ENCODE measurements at regions not wholly inside any gene's neighbourhood (a gene's known extent, or its start where the extent isn't known, plus 50 kb on each side); places are given as distances from the start of the nearest gene placed in this dataset.

DNA sequence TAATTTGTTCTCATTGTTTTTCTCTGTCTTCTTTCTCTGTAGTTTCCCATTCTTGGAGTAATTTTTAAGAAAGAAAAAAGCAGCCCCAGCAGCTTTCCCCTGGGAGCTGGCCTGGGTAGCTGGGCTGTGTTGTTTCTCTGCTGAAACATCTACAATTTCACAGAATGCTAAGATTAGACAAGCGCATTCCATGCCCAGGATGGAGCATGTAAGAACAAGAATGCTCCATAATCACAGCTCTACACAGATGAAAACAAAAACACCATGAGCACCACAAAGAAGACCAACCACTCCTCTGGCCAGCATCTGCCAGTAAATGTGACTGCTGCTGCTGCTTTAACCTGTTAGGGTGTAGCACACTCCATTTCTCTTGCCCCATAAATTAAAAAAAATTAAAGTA, 239.2 kb upstream of the SLITRK1 start:
- Histone ChIP-seq H3K4me3 (ENCODE audit: low read depth, low read length) (no peak overlapping the region), H3K4me1 (no peaks in the 10 kb centered on the region), H3K27me3 (replicated peaks; ENCODE audit: control insufficient read depth, insufficient read depth, low read length) (no peaks in the 10 kb centered on the region), H3K9me3 (no peaks in the 10 kb centered on the region), H3K36me3 (ENCODE audit: control insufficient read depth, insufficient read depth, low read length) (no peaks in the 10 kb centered on the region)
- no peak for DNase-seq
- POLR2A ChIA-PET: no interaction called here
- TF ChIP-seq CTCF (IDR thresholded peaks at IDR 0.05; ENCODE audit: insufficient read depth in 1 of 2, low read depth in 1 of 2, low read length in 1 of 2, severe bottlenecking in 1 of 2, unreplicated experiment in 1 of 2): no peak
- H3K36me3 Mint-ChIP-seq (ENCODE audit: insufficient read depth, unreplicated experiment): no peaks in the 10 kb centered on the region
- no peaks in the 10 kb centered on the region for H3K4me1 Mint-ChIP-seq (ENCODE audit: low read depth, unreplicated experiment)
- H3K27ac Mint-ChIP-seq (ENCODE audit: unreplicated experiment): no peak overlapping the region
- BruUV-seq (replicated peaks): no TSS peak
- intact Hi-C loops (cut with micrococcal nuclease; ENCODE audit: unreplicated experiment): no loop called here
- H3K9me3 Mint-ChIP-seq (ENCODE audit: unreplicated experiment): no peaks in the 10 kb centered on the region
- peaks cover 4% of the 10 kb centered on the region for H3K27me3 Mint-ChIP-seq (ENCODE audit: insufficient read depth, unreplicated experiment)
- CTCF ChIA-PET: no interaction called here
- H3K4me3 Mint-ChIP-seq (ENCODE audit: unreplicated experiment): no peak overlapping the region

DNA sequence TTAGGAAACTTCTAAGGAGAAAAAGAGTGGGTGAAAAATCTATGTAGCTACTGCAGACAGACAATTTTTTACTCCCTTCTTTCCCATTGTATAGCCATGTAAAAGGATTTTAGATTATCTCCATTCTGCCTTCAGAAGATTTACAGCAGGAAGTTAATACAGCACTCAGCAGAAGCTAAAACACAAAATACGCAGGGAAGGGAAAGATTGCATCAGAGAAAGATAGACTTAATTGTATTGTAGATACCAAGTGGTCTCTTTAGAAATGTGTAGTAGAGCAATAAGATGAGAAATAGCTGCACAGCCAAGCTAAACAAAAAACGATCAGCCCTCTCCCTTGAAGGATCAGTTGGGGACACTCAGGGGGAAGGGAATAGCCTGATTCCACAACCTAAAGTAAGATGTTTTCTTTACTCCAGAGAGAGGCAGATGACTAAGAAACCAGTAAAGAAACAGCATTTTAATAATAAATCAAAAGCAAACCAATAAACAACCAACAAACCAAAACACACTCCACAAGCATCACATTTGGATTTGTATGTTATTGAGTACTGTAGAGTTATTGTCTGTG, 236.7 kb upstream of the SLITRK1 start:
- Mint-ChIP-seq H3K36me3 (ENCODE audit: insufficient read depth, unreplicated experiment) (no peaks in the 10 kb centered on the region), H3K4me1 (ENCODE audit: low read depth, unreplicated experiment) (no peaks in the 10 kb centered on the region), H3K4me3 (ENCODE audit: unreplicated experiment) (no peak overlapping the region), H3K27me3 (ENCODE audit: insufficient read depth, unreplicated experiment) (peaks cover 4% of the 10 kb centered on the region), H3K27ac (ENCODE audit: unreplicated experiment) (no peak overlapping the region), H3K9me3 (ENCODE audit: unreplicated experiment) (no peaks in the 10 kb centered on the region)
- no peaks in the 10 kb centered on the region for H3K9me3 ChIP-seq
- ChIA-PET POLR2A (no interaction called here), CTCF (no interaction called here)
- no peak for DNase-seq
- no peaks in the 10 kb centered on the region for H3K4me1 ChIP-seq
- no peak overlapping the region for H3K4me3 ChIP-seq (ENCODE audit: low read depth, low read length)
- intact Hi-C loops (cut with micrococcal nuclease; ENCODE audit: unreplicated experiment): no loop called here
- H3K36me3 ChIP-seq (ENCODE audit: control insufficient read depth, insufficient read depth, low read length): no peaks in the 10 kb centered on the region
- no peak for TF ChIP-seq CTCF (IDR thresholded peaks at IDR 0.05; ENCODE audit: insufficient read depth in 1 of 2, low read depth in 1 of 2, low read length in 1 of 2, severe bottlenecking in 1 of 2, unreplicated experiment in 1 of 2)
- H3K27me3 ChIP-seq (replicated peaks; ENCODE audit: control insufficient read depth, insufficient read depth, low read length): no peaks in the 10 kb centered on the region
- no TSS peak for BruUV-seq (replicated peaks)

DNA sequence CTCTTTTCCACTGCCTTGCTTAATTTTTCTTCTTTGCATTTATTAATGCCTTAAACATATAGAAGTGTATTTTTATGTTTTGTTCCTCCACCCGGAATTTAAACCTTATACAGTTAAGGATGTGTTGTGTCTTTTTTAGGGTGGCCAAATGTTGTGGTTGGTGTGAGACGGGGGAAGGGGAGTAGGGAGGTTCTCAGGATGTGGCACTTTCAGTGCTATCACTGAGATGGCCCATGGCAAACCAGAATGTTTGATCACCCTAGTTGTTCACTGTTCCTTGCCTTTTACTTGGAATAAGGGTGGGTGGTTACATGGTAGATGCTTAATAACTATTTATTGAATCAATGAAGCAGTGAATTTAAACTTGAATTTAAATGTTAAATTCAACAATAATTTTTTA, 216.0 kb upstream of the SLITRK1 start:
- intact Hi-C loops (cut with micrococcal nuclease; ENCODE audit: unreplicated experiment): no loop called here
- no peaks in the 10 kb centered on the region for H3K27me3 ChIP-seq (replicated peaks; ENCODE audit: control insufficient read depth, insufficient read depth, low read length)
- no peak overlapping the region for H3K4me3 ChIP-seq (ENCODE audit: low read depth, low read length)
- CTCF ChIA-PET: no interaction called here
- DNase-seq: no peak
- no peaks in the 10 kb centered on the region for H3K36me3 Mint-ChIP-seq (ENCODE audit: insufficient read depth, unreplicated experiment)
- H3K9me3 ChIP-seq: no peaks in the 10 kb centered on the region
- H3K4me3 Mint-ChIP-seq (ENCODE audit: unreplicated experiment): no peak overlapping the region
- TF ChIP-seq CTCF (IDR thresholded peaks at IDR 0.05; ENCODE audit: insufficient read depth in 1 of 2, low read depth in 1 of 2, low read length in 1 of 2, severe bottlenecking in 1 of 2, unreplicated experiment in 1 of 2): no peak
- no peak overlapping the region for H3K27ac Mint-ChIP-seq (ENCODE audit: unreplicated experiment)
- no TSS peak for BruUV-seq (replicated peaks)
- no peaks in the 10 kb centered on the region for H3K9me3 Mint-ChIP-seq (ENCODE audit: unreplicated experiment)
- no peaks in the 10 kb centered on the region for H3K27me3 Mint-ChIP-seq (ENCODE audit: insufficient read depth, unreplicated experiment)
- no peaks in the 10 kb centered on the region for H3K4me1 Mint-ChIP-seq (ENCODE audit: low read depth, unreplicated experiment)
- POLR2A ChIA-PET: no interaction called here
- H3K36me3 ChIP-seq (ENCODE audit: control insufficient read depth, insufficient read depth, low read length): no peaks in the 10 kb centered on the region
- H3K4me1 ChIP-seq: no peaks in the 10 kb centered on the region

Measured in Caco-2 (cell line).